Lung (tissue), 11 donors: ENCODE measurements at regions not wholly inside any gene's neighbourhood (a gene's known extent, or its start where the extent isn't known, plus 50 kb on each side); places are given as distances from the start of the nearest gene placed in this dataset.

Experiments used
- ATAC-seq: fragments of 200-7000 bp; cut with Tn5 transposase; one replicate; pipeline ENCODE4 v1.9.1; 2020; ENCODE audit warnings: moderate number of reproducible peaks; ENCODE audit not compliant: insufficient read depth, low FRiP score
- DNase-seq, 3 donors: peaks; one replicate each; pipeline ENCODE4 v3.0.0-alpha.2; 2013 to 2017
- H3K27ac ChIP-seq, 2 donors: one replicate each; pipeline ENCODE4 v1.5.1; 2013; ENCODE audit warnings: mild to moderate bottlenecking in 2 of 2, moderate library complexity in 2 of 2, control low read depth in 1 of 2, inconsistent platforms in 1 of 2, low read depth in 1 of 2, low read length in 1 of 2
- H3K27me3 ChIP-seq, 3 donors: one replicate each; pipeline ENCODE4 v1.5.1; 2013; ENCODE audit warnings: low read length in 2 of 3; ENCODE audit not compliant: control insufficient read depth in 3 of 3, insufficient read depth in 3 of 3
- H3K36me3 ChIP-seq, 4 donors: one replicate each; pipeline ENCODE4 v1.5.1; 2013; ENCODE audit warnings: low read length in 4 of 4, mild to moderate bottlenecking in 1 of 4, moderate library complexity in 1 of 4; ENCODE audit not compliant: control insufficient read depth in 4 of 4, insufficient read depth in 4 of 4
- H3K4me1 ChIP-seq, 5 donors: one replicate each; pipeline ENCODE4 v1.5.1; 2013; ENCODE audit warnings: low read length in 5 of 5, mild to moderate bottlenecking in 2 of 5, moderate library complexity in 1 of 5; ENCODE audit not compliant: control insufficient read depth in 5 of 5, insufficient read depth in 5 of 5
- H3K4me3 ChIP-seq: one replicate; pipeline ENCODE4 v1.5.1; 2013; ENCODE audit warnings: mild to moderate bottlenecking, control low read depth, moderate library complexity
- H3K9ac ChIP-seq, 2 donors: one replicate each; pipeline ENCODE4 v1.5.1; 2013; ENCODE audit warnings: low read length in 2 of 2, control low read depth in 1 of 2; ENCODE audit not compliant: insufficient read depth in 1 of 2
- H3K9me3 ChIP-seq, 4 donors: one replicate each; pipeline ENCODE4 v1.5.1; 2013; ENCODE audit warnings: low read length in 3 of 4, mild to moderate bottlenecking in 1 of 4, moderate library complexity in 1 of 4; ENCODE audit not compliant: control insufficient read depth in 4 of 4, insufficient read depth in 3 of 4
- CTCF ChIP-seq: IDR thresholded peaks from 2 replicates; pipeline ENCODE4 v1.5.1; 2012; ENCODE audit warnings: mild to moderate bottlenecking; ENCODE audit errors: control extremely low read depth, extremely low read depth
- WGBS, 2 donors: extraction: QIAGEN DNeasy Blood & Tissue Kit; methylation state at CpG; one replicate each; pipeline ENCODE4 v1.1.7; 2013; 5-methylcytosine and 5-hydroxymethylcytosine counted together
- donor health status: control.
- donor health status: control.
- donor health status: Bipolar disorder and iron deficiency.
- donor health status: healthy.
- donor health status: DM: yes; HTN: yes; CAD: no.

GRCh38 chr10:120735773-120736371 is 115.3 kb upstream of the WDR11 start:
- H3K27me3 ChIP-seq: peaks cover 0 to 11% (median 7%) of the 10 kb centered on the region in 3 donors
- no peak overlapping the region for H3K4me3 ChIP-seq
- peak; percentile 56 for TF ChIP-seq CTCF
- H3K9ac ChIP-seq: no peak overlapping the region
- H3K27ac ChIP-seq: no peak overlapping the region
- 45 to 50% methylated on average over 5 of the region's 5 CpGs for WGBS, 2 donors
- H3K36me3 ChIP-seq: no peaks in the 10 kb centered on the region
- DNase-seq (peak in 2 of 3 donors; percentile 17 to 21), ATAC-seq (no peak)
- H3K4me1 ChIP-seq: no peaks in the 10 kb centered on the region
- no peaks in the 10 kb centered on the region for H3K9me3 ChIP-seq

- Histone ChIP-seq H3K36me3 (no peaks in the 10 kb centered on the region), H3K4me1 (no peaks in the 10 kb centered on the region), H3K9ac (no peak overlapping the region), H3K27me3 (peaks cover 0 to 11% (median 7%) of the 10 kb centered on the region in 3 donors), H3K4me3 (no peak overlapping the region), H3K27ac (no peak overlapping the region), H3K9me3 (no peaks in the 10 kb centered on the region)
- no peak for TF ChIP-seq CTCF
- ATAC-seq (no peak), DNase-seq (no peak)
- WGBS, 2 donors: 72 to 76% methylated on average over 4 of the region's 4 CpGs
These were observed 114.8 kb upstream of the WDR11 start for GRCh38 chr10:120736377-120736776.

GRCh38 chr10:120738658-120739057 is 112.5 kb upstream of the WDR11 start:
- no peak overlapping the region for H3K9ac ChIP-seq
- H3K4me3 ChIP-seq: no peak overlapping the region
- DNase-seq (no peak), ATAC-seq (no peak)
- H3K36me3 ChIP-seq: no peaks in the 10 kb centered on the region
- H3K27ac ChIP-seq: no peak overlapping the region
- no peaks in the 10 kb centered on the region for H3K4me1 ChIP-seq
- peaks cover 0 to 13% (median 7%) of the 10 kb centered on the region in 3 donors for H3K27me3 ChIP-seq
- H3K9me3 ChIP-seq: no peaks in the 10 kb centered on the region
- no peak for TF ChIP-seq CTCF
- 62 to 86% methylated on average over 3 of the region's 3 CpGs for WGBS, 2 donors

GRCh38 chr10:120741396-120741795 is 109.8 kb upstream of the WDR11 start:
- WGBS, 2 donors: 42 to 60% methylated on average over 5 of the region's 5 CpGs
- no peak overlapping the region for H3K9ac ChIP-seq
- no peaks in the 10 kb centered on the region for H3K4me1 ChIP-seq
- no peak for TF ChIP-seq CTCF
- H3K4me3 ChIP-seq: no peak overlapping the region
- H3K27me3 ChIP-seq: peaks cover 0 to 22% (median 7%) of the 10 kb centered on the region in 3 donors
- ATAC-seq (no peak), DNase-seq (peak in 2 of 3 donors; percentile 6 to 27)
- no peak overlapping the region for H3K27ac ChIP-seq
- H3K36me3 ChIP-seq: no peaks in the 10 kb centered on the region
- H3K9me3 ChIP-seq: no peaks in the 10 kb centered on the region
